GM18511 (cell line): ENCODE measurements at regions not wholly inside any gene's neighbourhood (a gene's known extent, or its start where the extent isn't known, plus 50 kb on each side); places are given as distances from the start of the nearest gene placed in this dataset.

Experiments
- ATAC-seq: cut with Tn5 transposase; IDR thresholded peaks from one replicate; pipeline ENCODE4 v1.9.1; 2021; ENCODE audit warnings: mild to moderate bottlenecking, moderate library complexity; ENCODE audit not compliant: unreplicated experiment

DNA sequence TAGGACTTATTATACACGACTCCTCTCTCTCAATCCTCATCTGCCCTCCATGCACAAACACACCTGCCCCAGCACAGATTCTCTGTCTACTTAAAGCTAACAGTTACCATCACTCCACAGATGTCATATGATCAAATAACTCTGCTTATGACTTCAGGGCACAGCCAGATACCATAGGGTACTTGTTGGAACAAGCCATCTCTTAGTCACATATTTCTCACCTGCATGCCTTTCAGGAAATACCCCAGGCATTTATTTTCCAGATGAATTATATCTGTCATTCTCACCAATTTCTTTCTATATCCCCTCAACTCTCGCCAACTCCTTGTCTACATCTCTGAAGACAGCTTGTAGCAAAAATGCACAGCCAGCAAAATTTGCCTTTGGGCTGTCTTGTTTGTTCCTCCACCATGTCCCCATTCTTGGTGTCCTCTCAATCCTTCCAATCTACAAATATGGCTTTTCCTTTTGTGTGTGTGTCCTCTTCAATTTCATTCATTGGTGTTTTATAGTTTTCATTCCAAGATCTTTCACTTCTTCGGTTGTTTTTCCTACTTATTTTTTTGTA is 353.9 kb upstream of the CAMK1G start:
- ATAC-seq = no peak

DNA sequence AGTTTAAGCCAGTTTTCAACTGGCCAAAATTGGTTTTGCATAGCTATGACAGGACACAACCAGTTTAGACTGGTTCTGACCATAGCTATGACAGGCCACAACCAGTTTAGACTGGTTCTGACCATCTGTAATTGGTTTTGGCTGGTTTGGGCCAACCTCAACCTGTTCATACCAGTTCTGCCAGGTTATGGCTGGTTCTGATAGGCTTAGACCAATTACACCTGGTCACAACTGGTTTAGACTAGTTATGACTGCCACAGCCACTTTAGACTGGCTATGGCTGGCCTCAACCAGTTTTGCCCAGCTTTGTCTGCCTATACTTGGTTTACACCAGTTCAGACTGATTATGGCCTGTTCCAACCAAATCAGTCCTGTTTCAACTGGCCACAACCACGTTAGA is 353.2 kb upstream of the CAMK1G start:
- no peak for ATAC-seq

DNA sequence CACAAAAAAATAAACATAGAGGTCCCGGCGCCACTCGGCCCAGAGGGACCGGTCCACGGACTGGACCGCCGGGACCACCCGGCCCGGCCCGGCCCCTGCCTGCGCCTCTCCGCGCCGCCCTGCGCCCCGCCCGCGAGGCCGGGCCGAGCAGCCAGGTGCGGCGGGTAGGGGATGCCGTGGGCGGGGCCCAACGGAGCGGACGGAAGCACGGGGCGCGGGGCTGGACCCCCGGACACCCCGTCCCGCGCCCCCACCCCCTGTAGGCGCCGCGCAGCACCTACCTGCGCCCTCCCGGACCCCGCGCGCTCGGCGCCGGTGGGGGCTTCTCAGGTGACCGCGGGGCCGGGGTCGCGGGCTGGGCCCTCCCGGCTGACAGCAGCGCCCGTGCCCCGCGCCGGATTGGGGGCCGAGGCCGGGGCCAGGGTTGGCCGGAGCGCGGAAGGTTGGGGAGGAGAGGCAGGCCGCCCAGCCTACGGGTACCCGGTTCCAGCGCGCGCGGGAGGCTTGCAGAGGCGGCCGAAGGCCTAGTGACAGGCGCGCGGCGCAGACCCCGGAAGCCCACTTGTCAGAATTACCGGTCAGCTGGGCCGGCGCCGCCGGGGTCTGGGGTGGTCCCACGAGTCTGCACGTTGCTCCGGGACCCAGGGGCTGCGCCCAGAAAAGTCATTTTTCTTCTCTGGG is 351.9 kb upstream of the CAMK1G start:
- ATAC-seq = no peak

DNA sequence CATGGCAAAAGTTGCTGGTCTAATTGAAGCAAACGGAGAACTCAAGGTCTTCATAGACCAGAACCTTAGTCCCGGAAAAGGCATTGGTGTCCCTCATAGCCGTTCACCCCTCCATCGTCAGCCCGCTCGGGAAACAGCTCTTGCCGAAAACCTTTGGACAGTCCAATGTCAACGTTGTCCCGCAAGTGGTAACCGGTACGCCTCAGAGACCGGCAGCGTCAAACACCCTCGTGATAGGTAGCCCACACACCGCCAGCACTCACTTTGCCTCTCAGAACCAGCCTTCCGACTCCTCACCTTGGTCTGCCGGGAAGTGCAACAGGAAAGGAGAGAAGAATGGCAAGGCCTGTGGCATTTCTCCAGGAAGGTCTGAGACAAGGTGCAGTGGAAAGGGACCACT is 351.3 kb upstream of the CAMK1G start:
- ATAC-seq = no peak

DNA sequence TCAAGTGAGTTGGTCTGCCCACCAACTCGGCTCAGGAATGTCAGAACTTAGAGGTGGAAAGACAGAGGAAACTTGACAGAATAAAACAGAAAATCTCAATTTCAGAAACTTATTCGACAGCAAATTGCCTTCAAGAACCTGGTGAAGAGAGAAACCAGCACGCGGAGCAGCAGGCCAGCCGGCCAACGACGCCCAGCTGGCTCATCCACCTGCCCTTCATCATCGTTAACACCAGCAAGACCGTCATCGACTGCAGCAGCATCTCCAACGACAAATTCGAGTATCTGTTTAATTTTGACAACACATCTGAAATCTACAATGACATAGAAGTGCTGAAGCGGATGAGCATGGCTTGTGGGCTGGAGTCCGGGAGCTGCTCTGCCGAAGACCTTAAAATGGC is 350.8 kb upstream of the CAMK1G start:
- no peak for ATAC-seq

DNA sequence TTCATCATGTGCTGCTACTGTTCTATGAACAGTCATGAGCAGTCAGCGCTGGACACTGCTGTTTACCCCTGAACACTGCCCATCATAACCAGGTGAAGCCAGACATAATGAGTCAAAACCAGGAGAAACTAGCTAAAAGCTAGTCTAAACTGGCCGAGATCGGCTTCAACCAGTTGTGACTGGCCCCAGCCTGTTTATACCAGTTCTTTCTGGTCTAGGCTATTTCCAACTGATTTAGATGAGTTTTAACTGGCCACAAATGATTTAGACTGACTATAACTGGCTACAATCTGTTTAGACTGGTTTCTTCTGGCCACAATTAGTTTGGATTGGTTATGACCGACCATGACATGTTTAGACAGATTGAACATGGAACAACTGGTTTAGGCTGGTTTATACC is 348.3 kb upstream of the CAMK1G start:
- ATAC-seq = no peak

DNA sequence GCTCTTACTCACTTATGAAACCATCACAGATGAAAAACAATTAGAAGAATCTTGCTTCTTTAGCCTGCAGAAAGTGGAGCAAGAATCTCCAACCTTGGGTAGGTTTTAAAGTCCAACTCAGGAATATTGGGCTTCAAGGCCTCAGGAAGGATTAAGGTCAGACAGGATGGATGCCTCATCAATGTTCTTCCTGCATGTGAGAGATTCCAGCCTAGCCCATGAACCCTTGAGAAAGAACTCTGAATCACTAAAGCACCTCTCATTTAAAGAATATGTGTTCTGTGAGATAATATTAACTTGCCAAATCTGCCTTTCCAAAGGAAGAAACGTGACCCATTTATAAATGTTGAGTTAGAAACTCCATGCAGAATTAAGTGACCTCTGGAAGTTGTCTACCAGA is 345.2 kb upstream of the CAMK1G start:
- ATAC-seq = no peak

DNA sequence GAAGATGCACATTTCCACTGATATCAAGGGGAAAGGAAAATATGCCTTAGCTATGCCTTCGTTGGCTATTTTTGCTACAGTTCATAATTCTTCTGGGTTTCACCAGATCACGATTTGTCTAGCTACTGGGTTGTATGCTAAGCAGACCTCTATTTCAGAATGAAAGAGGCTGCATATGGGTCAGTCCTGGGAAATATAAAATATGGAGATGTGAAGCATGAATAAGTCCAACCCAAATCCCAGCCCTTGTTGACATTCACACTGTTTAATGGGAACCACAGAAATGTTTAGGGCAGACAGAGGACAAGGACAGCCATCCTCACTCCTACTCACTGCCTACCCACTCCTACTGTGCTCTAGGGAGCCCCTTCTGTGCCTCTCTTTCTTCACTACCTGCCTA is 343.2 kb upstream of the CAMK1G start:
- no peak for ATAC-seq

DNA sequence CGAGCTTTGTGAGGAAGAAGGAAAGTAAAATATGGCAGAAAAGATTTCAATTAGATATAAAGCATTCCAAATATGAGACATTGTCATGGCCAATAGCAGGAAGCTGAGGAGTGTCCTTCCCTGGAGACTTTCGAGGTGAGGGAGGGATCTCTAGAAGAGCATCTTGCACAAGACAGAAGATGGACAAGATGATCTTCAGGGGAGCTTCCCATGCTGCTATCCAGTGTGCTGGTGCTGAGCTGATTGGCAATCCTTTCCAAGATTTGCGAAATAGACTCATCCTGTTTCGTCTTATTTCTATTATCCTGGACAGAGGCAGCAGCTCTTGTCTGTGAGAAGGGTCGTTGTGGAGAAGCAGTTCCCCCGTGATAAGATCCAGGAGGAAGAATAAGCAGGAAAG is 342.0 kb upstream of the CAMK1G start:
- ATAC-seq = no peak

DNA sequence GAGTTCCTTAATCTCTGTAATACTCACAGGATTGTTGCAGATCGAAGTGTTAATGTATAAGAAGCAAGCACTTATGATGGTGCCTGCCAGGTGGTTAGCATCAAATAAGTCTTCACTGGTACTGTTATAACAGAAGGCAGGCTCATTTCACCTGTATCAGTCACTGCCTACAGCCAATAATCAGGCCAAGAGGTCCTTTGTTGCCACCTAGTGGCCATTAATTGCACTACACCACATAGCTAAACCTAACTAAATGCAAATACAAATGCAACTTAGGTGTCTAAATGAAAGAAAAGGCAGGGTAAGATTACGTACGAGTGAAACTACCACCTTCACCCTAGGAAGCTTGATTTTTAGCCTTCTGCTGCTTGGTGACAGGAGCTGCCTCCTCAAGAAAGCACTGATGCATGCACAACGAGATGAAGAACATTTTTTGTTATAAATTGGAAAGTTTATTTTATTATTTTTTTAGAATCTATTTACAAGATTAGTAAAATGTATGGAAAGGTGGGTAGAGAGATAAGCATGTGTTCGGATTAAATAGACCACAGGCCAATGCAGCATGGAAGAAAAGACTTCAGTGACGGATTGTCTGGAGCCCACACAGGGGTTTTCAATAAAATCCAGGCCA is 334.8 kb upstream of the CAMK1G start:
- ATAC-seq = peak; percentile 94

DNA sequence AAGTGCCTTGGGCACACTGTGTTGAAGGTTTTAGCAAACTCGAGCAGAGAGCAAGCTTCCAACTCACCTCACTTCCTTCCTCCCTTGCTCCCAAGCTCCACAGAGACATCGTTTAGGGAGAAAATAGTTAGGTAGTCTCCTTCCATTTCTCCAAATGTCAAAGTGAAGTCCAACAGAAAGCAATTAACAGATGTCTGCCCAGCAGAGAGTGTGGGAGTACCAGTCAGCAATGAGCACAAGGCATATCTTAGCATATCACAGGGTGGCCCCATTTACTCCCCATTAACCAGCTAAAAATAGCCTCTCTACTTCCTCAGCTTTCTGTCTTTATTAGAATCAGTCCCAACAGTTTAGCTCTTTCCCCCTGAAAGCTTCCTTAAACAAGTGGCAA is 334.2 kb upstream of the CAMK1G start:
- ATAC-seq = no peak

DNA sequence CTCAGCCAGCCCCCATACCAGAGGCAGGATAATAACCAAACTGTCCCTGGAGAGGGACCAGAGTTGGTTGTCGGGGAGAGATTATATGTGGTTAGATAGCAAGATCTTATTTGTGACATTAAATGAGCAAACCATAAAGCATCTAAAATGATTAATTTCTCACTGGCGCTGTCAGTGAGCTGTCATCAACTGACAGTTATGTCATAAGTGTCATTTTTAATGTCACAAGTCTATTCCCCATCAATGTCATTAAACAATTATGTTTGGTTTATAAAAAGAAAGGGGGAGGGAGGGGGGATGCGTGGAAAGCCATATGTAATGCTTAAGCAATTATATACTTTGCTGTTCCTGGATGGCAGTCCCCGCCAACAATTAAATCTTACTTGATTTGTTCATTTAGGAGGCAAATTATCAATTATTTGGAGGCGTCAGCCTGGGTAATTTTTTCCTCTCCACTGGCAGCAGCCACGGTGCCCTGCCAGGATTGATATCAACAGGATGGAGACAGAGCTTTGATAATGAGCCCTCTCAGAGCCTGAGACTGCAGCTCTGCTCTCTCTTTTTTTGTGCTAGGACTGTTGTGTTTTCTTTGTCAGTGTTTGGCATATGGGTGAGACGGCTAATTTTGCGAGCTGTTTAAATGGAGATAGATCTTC is 333.6 kb upstream of the CAMK1G start:
- ATAC-seq = no peak

DNA sequence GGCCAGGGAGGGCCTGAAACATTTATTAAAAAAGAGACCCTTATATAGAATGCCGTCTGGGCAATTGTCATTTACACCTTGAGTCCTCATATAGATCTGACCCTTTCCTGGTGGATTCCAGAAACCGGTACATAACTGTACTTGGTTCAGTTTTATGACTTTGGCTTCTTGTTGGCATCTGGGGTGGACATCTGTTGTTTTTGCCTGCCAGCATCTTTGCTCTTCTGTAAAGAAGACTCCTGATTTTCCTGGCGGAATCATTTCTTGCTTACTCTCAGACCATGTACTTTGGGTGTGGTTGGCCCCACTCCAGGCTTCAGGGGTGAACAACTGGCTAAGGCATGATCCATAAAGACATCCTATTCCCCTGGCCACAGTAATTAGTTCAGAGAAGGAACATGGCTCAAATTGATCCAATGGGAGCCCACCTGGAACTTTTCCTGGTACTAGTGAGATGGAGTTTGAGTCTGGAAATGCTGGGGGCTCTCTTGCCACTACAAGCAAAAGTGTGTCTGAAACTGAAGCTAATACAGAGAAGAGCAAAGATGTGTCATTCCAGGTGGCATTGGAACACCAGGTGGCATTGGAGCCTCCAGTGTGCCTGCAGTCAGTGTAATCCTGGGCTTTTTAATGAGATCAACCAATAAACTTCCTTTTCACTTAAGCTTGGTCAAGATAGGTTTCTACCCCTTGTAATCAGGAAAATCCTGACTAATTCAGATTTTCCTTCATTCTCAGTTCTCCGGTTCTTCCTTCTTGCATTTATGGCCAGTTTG is 332.5 kb upstream of the CAMK1G start:
- ATAC-seq = no peak

DNA sequence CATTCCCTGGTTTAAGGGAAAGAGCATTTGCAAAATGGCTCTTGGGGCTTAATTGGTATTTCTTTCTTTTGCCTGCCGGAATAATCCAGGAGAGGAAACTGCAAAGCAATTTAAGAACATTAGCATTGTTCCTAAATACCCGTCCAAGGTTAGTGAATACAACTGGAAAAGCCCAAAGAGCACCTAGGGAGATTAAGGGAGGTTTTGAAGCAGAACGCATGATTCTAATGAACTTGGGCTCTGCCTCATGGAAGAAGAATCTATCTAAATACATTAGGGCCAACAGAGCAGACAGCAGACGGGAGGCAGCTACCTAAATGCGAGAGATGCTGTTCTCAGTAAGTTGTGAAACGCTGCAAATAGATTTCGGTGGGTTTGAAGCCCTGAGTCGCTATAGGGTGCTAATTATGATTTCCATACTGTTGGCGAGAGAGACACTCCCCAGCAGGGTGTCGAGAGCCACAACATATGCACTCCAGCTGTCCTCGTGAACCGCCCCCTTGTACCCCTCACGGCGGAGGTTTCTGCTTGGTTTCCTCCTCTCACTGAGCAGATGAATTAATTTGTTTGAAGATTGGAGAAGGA is 326.7 kb upstream of the CAMK1G start:
- ATAC-seq = no peak

DNA sequence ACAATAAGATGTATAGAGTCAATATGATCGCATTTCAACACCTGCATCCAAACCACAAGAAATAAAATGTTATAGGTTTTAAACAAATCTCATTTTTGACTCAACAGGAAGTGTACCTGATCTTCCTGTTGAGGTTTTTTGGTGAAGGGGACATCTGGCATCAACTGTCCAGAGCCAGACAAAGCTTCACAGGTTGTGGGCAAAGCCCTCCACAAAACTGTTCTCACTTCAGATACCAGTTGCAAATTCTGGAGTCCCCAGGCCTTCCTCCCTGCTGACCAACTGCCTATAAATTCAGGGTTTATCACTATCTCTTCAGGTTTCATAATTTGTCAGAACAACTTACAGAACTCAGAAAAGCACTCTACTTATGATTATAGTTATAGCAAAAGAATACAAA is 326.1 kb upstream of the CAMK1G start:
- ATAC-seq = no peak

DNA sequence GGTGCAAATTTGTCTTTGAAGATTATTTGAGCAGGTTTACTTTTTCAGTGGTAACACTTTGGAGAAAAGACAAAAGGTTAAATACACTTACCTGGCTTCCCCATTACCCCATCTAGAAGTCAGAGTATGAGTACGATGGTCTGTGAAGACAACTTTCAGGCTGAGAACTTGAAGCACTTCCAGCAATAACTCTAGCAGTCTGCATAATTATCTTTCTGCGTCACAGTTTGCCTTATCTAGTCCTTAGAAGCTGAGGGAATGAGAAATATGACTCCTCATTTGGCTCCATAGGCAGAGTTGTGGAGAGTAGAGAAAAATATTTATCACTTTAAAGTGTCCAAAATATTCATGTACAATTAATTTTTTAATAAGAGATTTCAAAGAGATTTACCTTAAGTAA is 323.4 kb upstream of the CAMK1G start:
- no peak for ATAC-seq

DNA sequence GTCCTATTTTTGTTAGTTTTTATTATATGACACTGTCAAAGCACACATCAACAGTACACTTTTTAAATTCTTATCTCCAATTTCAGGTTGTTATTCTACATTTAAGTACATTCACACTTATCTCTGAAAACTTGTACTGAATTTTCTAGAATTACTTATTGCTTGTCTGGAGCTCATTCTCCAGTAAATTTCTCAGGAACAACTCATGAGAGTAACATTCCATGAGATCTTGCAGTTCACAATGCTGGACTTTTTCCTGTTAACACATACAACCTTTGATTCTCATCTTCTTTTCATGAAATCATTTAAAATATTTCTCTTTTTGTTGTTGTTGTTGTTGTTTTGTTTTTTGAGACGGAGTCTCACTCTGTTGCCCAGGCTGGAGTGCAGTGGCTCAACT is 320.9 kb upstream of the CAMK1G start:
- no peak for ATAC-seq

DNA sequence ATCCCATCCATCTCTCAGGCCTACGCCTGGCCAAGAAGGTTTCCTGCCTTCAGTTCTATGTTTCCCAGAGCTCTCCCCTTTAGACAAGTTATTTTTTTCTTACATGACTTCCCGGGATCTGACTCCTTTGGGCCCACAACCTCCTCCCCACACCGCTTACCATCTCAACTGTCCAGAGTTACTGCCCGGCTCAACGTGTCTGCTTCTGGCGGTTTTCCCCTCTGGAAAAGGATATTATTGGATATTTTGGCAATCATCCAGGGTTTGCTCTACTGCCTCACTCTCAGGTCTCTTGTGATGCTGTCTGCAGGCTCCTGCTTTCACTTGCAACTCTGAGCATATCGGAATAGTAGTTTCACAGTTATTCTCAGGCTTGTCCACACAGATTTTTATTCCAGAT is 318.2 kb upstream of the CAMK1G start:
- no peak for ATAC-seq

DNA sequence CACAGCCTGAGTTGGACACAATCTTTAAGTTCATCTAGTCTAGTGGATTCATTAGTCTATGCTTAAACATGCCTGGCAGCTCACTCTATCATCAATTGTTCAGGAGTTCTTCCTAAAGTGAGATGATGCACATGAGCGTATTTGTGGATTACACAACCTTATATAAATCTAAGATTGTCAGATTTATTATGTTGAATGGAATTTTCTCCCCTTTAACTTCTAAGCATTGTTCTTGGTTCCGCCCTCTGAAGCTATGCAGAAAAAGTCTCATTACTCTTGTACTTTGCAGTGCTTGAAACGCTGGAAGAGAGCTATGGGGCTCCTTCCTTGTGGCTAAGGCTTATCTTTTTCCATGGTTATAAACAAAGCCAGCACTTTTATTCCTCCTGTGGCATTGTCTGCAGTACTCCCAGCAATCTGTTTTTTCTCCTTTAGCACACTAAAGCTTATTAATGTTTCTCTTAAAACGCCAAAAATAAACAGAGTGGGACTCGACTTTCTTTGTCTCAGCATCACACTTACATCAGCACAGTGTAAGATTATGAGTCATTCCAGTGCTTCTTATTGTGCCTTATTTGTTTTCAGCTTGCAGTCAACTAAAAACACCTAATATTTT is 316.8 kb upstream of the CAMK1G start:
- no peak for ATAC-seq

DNA sequence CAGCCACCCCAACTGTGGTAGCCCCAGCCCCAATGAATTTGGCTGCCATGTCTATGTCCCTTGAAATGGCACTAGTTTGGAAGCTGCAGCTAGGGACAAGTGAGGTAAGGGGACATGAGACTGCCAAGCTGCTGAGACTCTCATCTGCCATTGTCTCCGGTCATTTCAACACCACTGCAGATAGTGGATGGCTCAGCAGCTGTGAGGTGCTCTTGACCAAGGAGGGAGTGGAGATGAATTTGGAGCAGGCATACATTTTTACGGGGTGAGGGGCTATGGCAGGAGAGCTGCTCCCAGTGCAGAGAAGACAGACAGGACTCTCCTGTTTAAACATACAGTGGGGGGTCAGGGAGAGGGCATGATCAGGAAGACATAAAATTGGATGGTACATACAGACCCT is 315.5 kb upstream of the CAMK1G start:
- no peak for ATAC-seq

DNA sequence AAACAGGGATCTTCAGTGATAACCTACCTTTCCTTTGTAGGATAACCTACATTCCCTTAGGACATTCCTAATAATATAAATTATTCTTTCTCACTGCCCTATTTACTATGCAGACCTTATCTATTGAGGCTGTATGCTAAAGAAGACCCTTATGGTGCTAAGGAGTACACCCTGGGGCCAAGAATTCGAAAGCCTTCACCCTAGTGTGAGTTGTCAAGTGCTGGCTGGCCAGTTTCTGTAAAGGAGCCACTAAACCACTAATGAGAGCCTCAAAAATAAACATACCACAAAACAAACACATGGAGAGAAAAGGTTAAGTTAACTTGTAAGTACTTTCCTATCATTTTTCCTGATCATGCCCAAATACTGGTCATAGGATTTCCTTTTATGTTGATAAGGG is 315.0 kb upstream of the CAMK1G start:
- ATAC-seq = no peak
